GM10248 (cell line): ENCODE measurements at regions not wholly inside any gene's neighbourhood (a gene's known extent, or its start where the extent isn't known, plus 50 kb on each side); places are given as distances from the start of the nearest gene placed in this dataset.

Experiments
- CTCF ChIA-PET: fragments of 300-600 bp; sonication (Branson Sonifier 250); formaldehyde crosslinking; extraction: SDS; loops from one replicate; lab custom pipeline; 2021; ENCODE audit warnings: antibody characterized with exemption; lab: Yijun Ruan, JAX
- POLR2A ChIA-PET: fragments of 350-650 bp; sonication (Branson Sonifier 250); formaldehyde crosslinking; extraction: SDS; loops from one replicate; lab custom pipeline; 2020; ENCODE audit warnings: antibody characterized with exemption; lab: Yijun Ruan, JAX
- DNase-seq: peaks from one replicate; pipeline ENCODE4 v3.0.0; 2012; ENCODE audit errors: extremely low spot score
- CTCF ChIP-seq: IDR thresholded peaks from 2 replicates; pipeline ENCODE4 v1.5.1; 2012; ENCODE audit warnings: mild to moderate bottlenecking, low read depth; ENCODE audit errors: extremely low read depth, missing control alignments, control extremely low read depth

- no peak for TF ChIP-seq CTCF
- DNase-seq = no peak
- ChIA-PET CTCF (interaction anchor here (1.5 to 1.7 kb wide), 2 partner anchors 8 to 10 kb away, joined by 3 read pairs; no protein-coding TSS in a partner anchor), POLR2A (no interaction called here)
Measured at GRCh38 chr4:81577392-81577791, 105.7 kb upstream of the RASGEF1B start.

- no peak for TF ChIP-seq CTCF
- ChIA-PET CTCF (interaction anchor here (0.8 kb wide), 1 partner anchor 16 kb away, joined by 3 read pairs; no protein-coding TSS in a partner anchor), POLR2A (no interaction called here)
- no peak for DNase-seq
Measured at GRCh38 chr4:81574991-81575390, 103.3 kb upstream of the RASGEF1B start.

- no peak for DNase-seq
- TF ChIP-seq CTCF = no peak
- ChIA-PET POLR2A (no interaction called here), CTCF (no interaction called here)
Measured at GRCh38 chr4:81573840-81574239, 102.1 kb upstream of the RASGEF1B start.

DNA sequence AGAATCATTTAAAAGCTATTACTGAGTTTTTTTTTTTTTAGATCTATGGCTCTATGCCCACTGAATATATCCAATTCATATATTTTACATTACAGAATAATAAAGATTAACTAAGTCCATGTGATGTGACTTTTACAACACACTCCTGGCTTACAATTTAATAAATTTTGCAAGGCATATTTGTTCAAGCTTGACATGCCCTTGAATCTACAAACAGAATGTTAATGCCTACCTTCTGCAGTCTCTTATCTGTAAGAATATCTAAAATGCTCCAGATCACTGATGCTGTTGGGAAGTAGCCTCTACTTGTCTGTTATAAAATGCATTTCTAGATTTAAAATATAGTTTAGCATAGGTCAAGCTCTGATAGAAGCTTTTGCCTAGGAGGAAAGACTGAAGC is 100.7 kb upstream of the RASGEF1B start:
- DNase-seq = no peak
- ChIA-PET POLR2A (no interaction called here), CTCF (interaction anchor here (1.0 to 1.8 kb wide), 3 partner anchors 10 to 19 kb away, joined by 4 read pairs; no protein-coding TSS in a partner anchor)
- TF ChIP-seq CTCF = no peak

DNA sequence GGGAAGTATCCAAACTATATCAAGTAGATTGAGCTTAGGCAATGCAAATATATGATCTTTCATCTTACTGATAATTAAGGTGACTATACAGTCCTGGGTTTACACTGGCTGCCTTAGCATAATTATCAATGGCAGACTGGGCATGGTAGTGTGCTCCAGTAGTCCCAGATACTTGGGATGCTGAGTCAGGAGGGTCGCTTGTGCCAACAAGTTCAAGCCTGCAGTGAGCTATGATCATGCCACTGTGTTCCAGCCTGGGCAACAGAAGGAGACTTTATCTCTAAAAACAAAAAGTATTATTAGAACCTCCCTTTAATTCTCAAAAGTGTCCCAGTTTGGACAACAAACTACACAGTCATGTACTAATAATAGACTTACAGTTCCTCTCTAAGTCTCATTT is 99.4 kb upstream of the RASGEF1B start:
- DNase-seq = no peak
- POLR2A ChIA-PET = no interaction called here
- TF ChIP-seq CTCF = no peak
- CTCF ChIA-PET = interaction anchor here (1.2 to 1.8 kb wide), 2 partner anchors 9 to 104 kb away, joined by 3 to 4 read pairs; no protein-coding TSS in a partner anchor

- no peak for DNase-seq
- no peak for TF ChIP-seq CTCF
- POLR2A ChIA-PET = no interaction called here
- CTCF ChIA-PET = no interaction called here
Measured at GRCh38 chr4:81566161-81566591, 94.5 kb upstream of the RASGEF1B start.
